IPS-NIHi7 (cell line): ENCODE measurements at regions not wholly inside any gene's neighbourhood (a gene's known extent, or its start where the extent isn't known, plus 50 kb on each side); places are given as distances from the start of the nearest gene placed in this dataset.
A peak's percentile ranks its signal among the peaks of the same experiment; 100 is the strongest.
"Not testable (repeated sequence)": the region's sequence is repeated elsewhere in the genome, so short reads cannot be mapped to it uniquely, and the experiment has no call there.

Source experiments
- DNase-seq: peaks from one replicate; pipeline ENCODE4 v3.0.0; 2012; ENCODE audit warnings: mixed read lengths; ENCODE audit errors: extremely low spot score

DNA sequence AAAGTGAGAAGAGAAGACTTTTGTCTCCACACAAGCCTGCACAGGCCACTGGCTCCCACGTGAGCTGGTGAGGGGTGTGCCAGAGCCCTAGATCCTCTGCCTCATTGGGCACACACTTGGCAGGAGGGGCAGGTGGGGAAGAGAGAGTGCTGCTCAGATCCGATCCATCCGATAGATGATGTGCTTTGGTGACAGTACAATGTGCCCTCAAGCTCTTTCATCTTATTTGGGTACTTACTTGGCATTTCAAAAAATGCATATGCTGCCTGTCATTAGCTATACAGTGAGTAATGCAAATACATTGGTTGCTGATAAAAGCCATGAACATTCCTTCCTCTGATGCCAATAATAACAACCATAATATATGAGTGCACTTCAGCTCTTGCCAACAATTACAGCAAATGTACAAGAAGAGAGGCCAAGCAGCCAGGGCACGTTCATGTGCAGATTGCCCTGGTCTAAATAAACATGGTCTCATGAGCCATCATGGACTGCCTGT, 255.3 kb downstream of the VAPA start:
- DNase-seq, result no peak

DNA sequence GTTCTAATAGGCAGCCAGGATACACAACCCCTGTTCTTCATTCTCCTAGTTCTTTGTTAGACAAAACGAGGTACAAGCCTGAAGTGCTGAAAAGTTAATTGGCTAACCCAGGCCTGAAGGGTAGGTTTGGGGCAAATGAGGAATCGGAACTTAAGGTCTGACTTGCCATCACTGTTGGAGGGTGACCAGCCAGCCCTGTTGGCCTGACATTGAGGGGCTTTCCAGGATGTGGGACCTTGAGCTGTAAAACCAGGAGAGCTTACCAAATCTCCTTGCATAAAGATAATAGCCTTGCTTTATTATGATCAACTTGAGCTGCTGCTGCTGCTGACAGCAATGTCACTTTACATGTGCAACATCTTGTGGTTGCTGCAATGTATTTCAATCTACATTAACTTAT, 256.0 kb downstream of the VAPA start:
- no peak for DNase-seq

DNA sequence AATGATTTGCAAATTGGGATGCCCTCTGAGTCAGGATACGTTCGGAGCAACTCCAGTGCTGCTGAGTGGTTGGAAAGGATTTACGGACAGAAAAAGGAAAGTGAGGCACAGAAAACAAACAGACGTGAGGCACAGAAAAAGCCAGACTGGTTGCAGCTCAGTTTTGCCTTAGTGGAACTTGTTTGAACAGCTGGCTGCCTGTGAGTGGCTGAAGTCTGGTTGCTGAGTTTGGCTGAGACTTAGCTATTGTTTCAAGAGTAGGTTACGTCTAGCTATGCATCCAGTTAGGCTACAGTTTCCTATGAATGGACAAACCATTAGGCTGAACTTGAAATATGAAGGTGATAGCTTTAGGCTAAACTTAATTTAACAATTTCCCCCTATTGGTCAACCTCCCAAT, 256.6 kb downstream of the VAPA start:
- DNase-seq, result no peak

DNA sequence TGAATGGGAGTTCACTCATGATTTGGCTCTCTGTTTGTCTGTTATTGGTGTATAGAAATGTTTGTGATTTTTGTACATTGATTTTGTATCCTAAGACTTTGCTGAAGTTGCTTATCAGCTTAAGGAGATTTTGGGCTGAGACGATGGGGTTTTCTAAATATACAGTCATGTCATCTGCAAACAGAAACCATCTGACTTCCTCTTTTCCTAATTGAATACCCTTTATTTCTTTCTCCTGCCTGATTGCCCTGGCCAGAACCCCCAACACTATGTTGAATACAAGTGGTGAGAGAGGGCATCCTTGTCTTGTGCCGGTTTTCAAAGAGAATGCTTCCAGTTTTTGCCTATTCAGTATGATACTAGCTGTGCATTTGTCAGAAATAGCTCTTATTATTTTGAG, 261.5 kb downstream of the VAPA start:
- not testable (repeated sequence) for DNase-seq

DNA sequence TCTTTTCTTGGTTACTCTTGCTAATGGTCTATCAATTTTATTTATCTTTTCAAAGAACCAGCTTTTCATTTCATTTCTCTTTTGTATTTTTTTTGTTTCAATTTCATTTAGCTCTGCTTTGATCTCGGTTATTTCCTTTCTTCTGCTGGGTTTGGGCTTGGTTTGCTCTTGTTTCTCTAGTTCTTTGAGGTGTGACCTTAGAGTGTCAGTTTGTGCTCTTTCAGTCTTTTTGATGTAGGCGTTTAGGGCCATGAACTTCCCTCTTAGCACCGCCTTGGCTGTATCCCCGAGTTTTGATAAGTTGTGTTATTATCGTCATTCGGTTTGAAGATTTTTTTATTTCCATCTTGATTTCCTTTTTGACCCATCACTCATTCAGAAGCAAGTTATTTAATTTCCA, 265.5 kb downstream of the VAPA start:
- DNase-seq, result not testable (repeated sequence)

DNA sequence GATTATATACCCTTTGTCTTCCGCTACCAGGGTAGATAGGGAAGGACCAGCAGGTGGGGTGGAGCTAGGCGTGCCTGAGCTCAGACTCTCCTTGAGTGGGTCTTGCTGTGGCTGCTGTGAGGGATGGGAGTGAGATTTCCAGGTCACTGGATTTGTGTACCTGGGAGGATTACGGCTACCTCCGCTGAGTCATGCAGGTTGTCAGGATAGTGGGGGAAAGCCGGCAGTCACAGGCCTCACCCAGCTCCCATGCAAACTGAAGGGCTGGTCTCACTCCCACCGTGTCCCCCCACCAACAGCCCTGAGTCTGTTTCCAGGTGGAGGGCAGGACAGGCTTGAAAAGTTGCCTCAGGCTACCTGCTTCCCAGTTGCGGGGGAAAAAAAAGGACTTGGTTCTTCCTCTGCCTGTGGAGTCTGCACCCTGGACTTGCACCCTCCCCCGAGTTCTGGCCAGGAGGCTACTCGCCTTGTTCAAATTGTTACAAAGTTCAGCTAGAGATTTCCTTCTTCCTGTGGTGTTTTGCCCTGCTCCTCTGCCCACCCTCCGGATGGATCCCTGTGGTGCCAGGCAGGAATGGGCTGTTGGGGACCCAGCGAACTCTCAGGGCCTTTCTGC, 268.3 kb downstream of the VAPA start:
- DNase-seq, result no peak

DNA sequence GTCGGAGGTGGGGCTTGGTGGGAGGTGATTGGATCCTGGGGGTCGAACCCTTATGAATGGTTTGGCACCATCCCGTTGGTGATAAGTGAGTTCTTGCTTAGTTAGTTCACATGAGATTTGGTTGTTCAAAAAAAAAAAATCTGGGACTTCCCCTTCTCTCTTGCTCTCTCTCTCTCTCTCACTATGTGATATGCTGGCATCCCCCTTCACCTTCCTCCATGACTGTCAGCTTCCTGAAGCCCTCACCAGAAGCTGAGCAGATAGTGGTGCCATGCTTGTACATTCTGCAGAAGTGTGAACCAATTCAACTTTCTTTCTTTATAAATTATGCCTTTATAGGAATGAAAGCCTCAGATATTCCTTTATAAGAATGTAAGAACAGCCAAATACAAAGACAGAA, 269.7 kb upstream of the APCDD1 start:
- no peak for DNase-seq

DNA sequence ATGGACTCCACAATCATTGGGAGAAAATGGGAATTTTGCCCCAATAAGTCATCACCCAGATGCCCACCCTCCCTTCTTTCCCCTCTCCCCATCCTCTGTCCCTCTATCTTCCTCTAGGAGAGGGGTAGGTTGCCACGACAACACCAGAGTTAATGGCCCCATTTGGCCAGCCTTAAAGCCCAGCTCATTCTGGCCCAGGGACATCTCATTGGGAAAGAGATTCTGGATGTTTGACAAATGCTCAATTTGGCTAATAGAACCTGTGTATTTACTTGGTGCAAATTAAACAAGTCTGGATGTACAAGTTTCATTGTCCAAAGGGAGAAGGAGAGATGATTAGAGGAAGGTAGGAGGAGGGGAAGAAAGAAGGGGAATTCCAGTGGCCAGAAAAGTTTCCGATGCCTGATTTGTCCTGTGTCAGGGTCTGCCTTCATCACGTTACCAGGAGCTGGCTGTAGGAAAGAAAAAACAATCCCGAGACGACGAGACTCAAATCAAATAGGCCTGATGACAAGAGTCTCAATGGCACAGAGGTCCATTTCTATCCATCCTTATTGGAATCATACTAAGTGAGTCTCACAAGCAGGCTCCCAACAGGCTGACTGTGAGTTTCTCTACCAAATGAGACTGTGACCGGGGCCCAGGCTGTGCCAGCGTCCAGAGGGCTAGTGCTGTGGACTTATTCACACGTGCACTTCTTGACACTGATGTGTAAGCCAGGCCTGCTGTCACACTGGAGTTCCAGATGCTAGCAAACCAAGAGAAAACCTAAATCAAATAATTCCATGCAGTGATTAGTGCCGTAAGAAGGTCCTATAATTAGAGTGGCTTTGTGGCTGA, 265.2 kb upstream of the APCDD1 start:
- no peak for DNase-seq

DNA sequence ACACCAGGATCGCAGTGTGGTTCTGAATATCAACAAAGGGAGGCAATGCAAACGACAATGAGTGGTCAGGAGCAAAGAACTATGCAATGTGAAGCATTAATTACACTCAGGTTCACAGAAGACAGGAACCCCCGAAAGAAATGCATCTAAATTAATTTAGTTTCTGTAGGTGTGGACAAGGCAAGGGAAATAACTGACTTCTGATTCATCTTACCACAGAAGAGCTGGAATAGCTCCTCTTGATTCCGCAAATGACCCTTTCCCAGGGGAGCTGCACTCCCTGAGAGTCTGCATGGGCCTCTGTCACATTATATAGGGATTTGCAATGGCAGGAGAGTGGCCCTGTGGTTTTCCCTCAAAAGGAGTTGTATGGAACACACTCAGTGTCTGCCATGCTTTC, 263.9 kb upstream of the APCDD1 start:
- DNase-seq, result no peak

DNA sequence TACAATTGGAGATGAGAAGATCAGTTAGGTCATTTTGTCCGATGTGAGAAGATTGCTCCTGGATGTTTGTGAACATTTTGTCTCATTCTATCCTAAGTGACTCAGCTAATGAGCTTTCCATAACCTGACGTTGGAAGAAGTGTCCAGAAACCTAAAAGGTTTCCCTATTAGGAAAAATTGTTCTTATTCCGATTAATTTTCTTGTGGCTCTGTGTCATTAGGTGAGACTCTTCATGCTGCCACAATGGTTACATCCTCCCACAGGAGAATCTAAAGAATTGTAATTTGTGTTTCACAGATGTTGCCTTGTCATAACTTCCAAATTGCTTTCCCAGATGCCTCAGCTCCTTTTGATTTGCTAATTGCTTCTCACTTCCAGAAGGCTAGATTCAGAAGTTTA, 261.0 kb upstream of the APCDD1 start:
- no peak for DNase-seq

DNA sequence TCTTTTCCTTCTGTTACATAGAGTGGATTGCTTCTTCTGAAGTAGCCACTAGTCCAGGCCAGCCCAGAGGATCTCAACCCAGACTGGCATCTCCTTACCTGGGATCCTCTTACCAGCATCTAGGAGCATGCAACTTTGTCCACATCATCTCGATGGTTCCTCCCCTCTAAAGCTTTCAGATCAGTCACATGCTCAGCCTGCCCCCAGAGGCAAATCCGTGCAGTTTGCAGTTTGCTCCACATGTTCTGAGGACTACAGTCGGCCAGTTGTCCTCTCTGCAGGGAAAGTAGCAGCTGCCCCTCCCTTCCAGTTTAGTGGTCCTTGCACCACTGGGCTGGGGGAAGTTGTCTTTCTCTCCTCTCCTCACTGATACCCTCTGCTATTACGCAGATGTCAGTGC, 259.8 kb upstream of the APCDD1 start:
- no peak for DNase-seq

DNA sequence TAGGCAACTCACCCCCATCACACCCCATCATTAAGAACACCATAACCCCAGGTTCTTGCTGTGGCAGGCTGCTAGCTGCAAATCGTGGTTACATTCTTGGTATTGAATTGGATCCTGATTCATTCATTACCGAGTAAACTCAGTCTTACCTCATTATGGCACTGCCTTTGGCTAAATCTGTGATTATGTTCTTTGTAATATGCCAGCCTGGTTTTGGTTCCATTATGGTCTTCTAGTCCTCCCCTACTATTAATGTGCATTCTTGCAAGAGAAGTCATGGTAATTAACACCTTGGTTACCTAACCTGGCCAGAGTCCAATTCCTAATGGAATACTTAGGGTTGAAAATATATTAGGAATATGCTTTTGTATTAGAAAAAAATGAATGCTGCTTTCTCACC, 258.9 kb upstream of the APCDD1 start:
- no peak for DNase-seq

DNA sequence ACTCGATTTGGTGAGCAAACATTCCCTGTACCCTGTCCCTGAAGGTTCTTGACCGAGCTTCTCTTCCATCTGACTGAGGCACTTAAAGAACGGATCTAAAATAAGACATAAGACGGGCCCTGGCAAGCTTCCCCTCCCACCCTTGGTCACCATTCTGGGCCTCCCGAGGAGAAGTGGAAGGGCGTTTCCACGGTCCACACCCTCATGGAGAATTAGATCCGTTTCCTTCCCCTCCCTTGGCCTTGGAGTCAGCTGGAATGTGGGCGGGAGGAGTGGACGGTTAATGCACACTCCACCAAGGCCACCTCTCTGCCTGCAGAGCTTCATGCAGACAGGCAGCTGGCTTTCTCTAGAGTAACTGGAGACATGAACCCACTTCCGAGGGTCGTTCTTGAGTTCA, 257.3 kb upstream of the APCDD1 start:
- DNase-seq, result no peak

DNA sequence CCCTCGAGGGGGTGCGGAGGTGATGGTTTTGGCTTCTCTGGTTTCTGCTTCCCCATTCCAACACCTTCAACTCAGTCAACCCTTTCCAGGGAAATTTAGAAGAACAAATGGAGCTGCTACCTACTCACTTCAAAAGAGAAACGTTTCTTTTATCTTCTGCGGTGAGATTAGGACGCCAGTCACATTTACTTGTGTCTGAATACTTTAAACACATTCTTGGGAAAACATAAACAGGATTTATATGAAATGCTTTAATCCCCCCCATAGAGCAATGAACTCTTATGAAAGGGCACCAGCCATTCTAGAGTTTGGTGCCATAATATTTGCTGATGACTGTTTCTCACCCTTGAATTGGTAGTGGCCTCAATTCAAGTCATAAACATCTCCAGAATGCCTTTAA, 253.2 kb upstream of the APCDD1 start:
- DNase-seq, result no peak

DNA sequence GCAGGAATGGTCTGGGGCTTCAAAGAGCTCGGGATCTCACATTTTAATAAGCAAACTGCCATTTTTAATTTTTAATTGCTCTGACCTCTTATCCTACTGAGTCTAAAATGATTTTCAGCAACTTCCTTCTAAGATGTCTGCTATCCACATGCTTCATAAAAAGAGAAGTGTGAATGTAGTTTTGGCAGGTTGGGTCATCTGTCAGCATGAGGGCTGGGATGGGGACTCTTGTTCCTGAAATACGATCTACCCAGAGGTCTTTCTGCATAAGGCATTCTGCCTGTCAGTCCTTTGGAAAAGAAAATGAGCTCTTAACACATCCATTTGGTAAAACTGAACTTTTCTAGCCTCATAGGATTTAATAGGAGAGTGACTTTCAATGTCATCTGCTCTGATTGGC, 252.8 kb upstream of the APCDD1 start:
- no peak for DNase-seq

DNA sequence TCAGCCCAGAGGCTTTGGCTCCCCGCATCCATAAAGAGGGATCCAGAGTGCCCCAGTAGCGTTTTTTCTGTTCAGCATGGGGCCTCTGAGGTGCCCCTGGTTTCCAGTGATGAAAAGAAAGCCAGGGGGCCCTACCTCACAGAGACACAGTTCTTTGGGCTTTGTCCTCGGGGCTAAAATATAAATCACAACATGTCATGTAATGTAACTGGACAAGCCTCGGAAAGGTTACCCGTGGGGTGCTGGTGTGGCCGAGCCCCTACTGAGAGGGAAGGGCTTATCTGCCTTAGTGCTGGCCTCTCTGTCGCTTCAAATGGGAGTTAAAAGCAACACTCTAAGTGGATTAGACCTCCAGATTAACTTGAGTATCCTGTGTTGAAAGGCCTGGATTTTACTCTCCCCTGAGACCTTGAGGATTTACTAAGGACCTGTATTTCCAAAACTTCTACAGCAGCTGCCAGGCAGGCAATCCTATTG, 251.6 kb upstream of the APCDD1 start:
- DNase-seq, result peak; percentile 29

DNA sequence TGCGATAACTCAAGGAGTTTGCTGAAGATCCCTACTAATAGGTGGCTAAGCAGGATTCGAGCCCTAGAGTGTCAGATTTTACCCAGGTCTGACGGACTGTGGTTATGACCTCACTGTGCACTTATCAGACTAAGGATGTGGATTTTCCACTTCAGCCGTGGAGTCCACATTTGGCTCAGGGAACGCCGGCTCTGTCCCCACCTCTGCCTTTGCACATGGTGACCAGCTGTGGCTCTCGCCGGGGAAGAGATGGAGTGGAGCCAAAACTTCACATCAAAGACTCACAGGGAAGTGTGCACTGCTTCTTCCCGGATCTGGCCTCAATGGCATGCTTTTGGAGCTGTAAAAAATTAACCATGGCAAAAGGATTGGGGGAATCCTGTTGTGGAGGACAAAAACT, 249.3 kb upstream of the APCDD1 start:
- DNase-seq, result no peak

DNA sequence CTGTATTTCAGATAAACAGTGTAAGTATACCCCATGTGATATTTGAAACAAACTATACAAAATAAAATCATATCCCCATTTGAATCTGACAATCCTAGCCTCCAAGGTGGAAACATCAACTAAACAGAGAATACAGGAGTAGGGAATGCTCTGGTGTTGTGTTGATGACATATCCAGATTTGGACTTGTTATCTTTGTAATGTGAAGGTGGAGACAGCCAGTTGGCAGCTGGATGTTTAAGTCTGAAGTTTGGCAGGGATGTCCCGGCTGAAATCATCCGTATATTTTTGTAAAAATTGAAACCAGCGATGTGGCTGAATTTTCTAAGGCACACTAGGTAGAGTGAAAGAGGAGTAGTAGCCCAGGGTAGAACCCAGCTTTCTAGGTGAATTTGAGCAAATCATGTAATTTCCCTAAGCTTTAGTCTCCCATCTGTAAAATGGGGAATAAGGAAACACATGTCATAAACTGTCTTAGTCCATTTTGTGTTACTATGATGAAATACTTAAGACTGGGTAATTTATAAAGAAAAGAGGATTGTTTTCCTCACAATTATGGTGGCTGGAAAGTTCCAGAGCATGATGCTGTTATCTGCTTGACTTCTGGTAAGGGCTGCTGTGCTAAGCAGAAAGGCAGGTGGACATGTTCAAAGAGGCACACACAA, 246.6 kb upstream of the APCDD1 start:
- no peak for DNase-seq

DNA sequence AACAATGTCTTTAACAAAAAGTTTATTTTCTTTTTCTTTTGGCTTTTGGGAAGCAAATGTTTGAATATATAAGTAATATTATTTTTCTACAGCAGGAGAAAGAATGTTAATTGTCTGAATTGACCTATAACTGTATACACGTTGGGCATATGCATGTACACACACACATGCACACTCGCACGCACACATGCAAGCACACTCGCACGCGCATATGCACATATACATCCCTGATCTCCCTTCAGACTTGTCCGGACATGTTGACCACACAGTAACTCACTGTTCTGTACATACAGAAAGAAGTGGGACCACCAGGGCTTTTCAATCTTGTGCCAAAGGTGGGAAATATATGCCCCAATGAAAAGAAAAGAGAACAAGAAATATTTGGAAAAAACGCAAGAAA, 245.1 kb upstream of the APCDD1 start:
- no peak for DNase-seq

DNA sequence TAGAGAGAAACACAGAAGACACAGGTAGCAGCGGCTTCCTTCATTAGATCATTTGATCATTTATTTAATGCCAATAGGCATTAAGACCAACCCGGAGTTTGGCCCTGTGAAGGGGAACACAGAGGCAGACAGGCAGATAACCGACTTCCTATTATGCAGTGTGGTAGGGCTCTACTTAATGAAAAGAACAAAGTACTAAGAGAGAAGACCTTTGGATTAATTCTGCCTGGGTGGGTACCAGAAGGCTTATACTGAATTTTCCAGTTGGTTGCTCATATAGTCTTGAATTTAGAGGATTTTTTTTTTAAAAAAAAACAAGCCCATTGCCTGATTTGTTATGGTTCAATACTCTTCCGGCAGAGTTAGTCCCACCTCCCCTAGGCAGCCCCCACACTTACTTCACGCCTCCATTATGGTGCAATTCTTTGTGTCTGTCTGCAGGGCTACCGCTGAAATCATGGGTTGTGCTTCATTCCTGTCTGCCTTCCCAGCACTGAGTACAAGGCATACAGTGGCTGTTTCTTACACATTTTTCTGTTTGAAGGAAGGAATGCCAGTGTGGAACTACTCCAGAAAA, 244.3 kb upstream of the APCDD1 start:
- DNase-seq, result no peak

DNA sequence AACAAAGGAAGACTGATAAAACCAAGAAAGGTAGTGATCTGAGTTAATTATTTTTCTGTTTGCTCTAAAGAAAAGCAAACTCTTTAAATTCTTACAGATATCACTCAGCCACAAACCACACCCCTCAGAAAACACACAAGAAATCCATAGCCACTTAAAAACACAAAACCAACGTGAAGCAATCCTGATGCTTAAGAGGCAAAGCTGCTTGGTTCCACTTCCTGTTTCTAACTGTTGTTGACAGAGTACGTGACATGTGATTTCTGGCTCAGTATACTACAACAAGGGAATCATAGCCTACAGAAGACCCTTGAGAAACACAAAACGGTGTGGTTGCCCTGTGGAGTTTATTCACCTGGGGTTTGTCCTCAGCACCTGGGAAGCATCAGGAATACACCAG, 240.9 kb upstream of the APCDD1 start:
- DNase-seq, result no peak

DNA sequence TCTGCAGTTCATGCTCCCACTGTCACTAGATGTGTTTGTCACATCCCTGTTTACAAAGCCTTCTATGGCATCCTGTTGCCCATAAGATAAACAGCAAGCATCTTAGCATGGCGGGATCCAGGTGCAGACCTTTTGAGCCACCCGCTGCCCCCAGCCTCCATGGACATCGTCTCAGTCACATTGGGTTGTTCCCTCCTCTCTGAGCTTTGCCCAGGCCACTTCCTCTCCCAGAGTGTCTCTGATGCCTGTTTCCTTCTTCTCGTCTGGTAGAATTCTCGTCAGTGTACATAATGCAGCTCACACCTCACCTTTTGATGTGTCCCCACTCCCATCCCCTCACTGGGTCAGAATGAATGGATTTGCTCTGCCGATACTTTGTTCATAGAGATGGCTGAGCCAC, 239.0 kb upstream of the APCDD1 start:
- no peak for DNase-seq
